Omental fat pad (tissue), 3 donors: ENCODE measurements at regions not wholly inside any gene's neighbourhood (a gene's known extent, or its start where the extent isn't known, plus 50 kb on each side); places are given as distances from the start of the nearest gene placed in this dataset.

Source experiments
- ATAC-seq: fragments of 150-250 bp; one replicate; pipeline ENCODE4 v1.9.1; 2016; ENCODE audit warnings: mild to moderate bottlenecking, moderate library complexity; ENCODE audit not compliant: low FRiP score
- DNase-seq: peaks from one replicate; pipeline ENCODE4 v3.0.0-alpha.2; 2019; ENCODE audit warnings: low spot score
- CTCF ChIP-seq, 3 donors: fragments of 450-650 bp; IDR thresholded peaks; one replicate each; pipeline ENCODE4 v1.5.1; 2016 to 2017; ENCODE audit warnings: antibody characterized with exemption in 3 of 3, mild to moderate bottlenecking in 3 of 3, moderate library complexity in 2 of 3

GRCh38 chr5:54718656-54719055 is 201.1 kb downstream of the SNX18 start:
- DNase-seq = no peak
- ATAC-seq = no peak

DNA sequence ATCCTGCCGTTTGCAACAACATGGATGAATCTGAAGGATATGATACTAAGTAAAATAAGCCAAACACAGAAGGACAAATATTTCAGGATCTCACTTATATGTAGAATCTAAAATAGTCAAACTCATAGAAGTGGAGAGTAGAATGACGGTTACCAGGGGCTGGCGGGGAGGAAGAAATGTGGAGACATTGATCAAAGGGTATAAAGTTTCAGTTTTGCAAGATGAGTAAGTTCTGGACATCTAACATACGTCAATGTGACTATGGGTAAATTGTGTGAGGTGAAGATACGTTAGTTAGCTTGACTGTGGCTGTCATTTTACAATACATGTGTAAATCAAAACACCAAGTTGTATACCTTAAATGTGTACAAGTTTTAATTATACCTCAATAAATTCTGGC is 200.3 kb downstream of the SNX18 start:
- DNase-seq = no peak
- no peak for TF ChIP-seq CTCF (IDR thresholded peaks at IDR 0.05)
- ATAC-seq = no peak

More at GRCh38 chr5:54718656-54719055, 201.1 kb downstream of the SNX18 start:
- TF ChIP-seq CTCF (IDR thresholded peaks at IDR 0.05) = no peak

GRCh38 chr5:54717459-54717858 is 199.9 kb downstream of the SNX18 start:
- ATAC-seq (no peak), DNase-seq (no peak)
- no peak for TF ChIP-seq CTCF (IDR thresholded peaks at IDR 0.05)

DNA sequence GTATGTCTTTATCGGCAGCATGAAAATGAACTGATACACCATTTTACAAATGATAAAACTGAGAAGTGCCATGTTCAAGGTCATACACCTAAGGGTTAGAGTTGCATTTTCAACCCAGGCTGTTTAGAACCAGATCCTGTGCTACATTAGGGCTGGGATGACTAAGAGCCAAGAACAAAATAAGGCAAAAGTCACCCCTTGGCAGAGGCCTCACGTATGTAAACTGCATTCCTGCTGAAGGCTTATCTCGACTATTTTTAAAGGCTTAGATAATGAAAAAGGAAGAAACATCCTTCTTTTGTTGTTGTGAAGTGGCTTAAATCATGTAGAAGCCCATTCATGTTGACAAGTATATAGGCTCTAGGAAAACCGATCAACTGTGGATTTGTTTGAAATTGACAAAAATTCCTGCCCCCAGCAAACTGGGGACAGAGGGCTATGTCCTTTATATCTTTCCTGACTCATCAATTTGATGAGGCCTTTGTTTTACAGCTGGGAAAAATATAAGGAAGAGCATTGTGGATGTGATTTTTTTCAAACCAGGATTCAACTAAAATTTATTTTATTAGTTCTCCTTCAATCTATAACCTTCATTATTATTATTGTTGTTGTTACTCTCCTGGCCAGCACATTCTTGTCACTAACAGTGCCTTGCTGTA is 196.5 kb downstream of the SNX18 start:
- no peak for DNase-seq
- TF ChIP-seq CTCF (IDR thresholded peaks at IDR 0.05) = no peak
- ATAC-seq = no peak

- TF ChIP-seq CTCF (IDR thresholded peaks at IDR 0.05) = no peak
- DNase-seq = no peak
- no peak for ATAC-seq
These were observed 191.5 kb downstream of the SNX18 start for GRCh38 chr5:54709096-54709495.

DNA sequence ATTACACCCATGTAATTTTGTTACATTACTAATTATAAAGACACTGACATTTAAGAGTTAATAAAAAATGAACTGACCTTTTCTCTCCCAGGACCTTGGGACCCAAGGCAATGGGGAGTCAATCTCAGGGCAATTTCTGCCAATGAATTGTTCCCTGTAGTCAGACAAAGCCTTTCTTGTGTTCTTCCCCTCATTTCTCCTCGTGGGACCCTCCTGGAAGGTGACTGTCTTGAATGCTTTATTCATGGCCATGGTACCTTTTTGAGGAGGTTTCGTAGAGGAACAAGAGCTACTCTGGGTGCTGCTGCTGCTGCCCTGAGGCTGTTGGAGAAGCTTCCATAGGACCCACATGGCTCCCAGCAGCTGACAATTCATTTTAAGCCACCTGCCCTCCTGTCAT is 190.3 kb downstream of the SNX18 start:
- no peak for TF ChIP-seq CTCF (IDR thresholded peaks at IDR 0.05)
- no peak for ATAC-seq
- DNase-seq = no peak

DNA sequence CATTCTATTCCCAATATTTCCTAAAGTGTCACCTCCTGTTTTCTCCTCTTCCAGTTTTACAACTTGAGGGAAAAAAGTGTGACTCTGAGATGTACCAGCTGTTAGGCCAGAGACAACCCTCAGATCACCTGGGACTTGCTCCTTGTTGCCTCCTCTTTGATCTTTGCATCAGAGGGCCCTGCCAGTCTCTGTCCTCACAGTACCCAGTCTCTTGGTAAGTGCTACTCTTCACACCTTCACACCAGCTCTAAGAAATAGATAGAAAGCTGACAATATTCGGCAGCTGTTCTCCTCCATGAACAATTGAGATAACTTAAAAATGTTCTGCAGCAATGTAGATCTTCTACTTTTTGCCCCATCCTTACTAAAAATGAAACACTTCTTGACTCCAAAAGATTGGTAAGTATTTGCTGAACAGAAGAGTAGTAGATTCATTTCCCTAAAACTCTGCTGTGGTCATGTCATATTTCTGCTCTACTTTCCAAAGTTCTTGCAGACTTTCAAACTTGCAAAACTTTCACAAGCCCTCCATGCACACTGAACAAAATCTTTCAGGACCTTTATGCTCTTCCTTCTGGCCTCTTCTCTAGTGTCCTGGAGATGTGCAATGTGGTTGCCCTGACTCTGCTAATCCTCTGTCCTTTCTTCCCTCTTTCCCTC is 188.6 kb downstream of the SNX18 start:
- no peak for ATAC-seq
- no peak for DNase-seq
- TF ChIP-seq CTCF (IDR thresholded peaks at IDR 0.05) = no peak
